Tibial nerve (tissue), 4 donors: ENCODE measurements at regions not wholly inside any gene's neighbourhood (a gene's known extent, or its start where the extent isn't known, plus 50 kb on each side); places are given as distances from the start of the nearest gene placed in this dataset.

Experiments
- DNase-seq, 2 donors: peaks; one replicate each; pipeline ENCODE4 v3.0.0-alpha.2; 2019; ENCODE audit warnings: low spot score in 2 of 2
- H3K27ac ChIP-seq, 4 donors: fragments of 200-600 bp; sonication (generic) in 3 of 4; one replicate each; pipeline ENCODE4 v1.5.1; 2017 to 2019; ENCODE audit warnings: mild to moderate bottlenecking in 1 of 4
- H3K27me3 ChIP-seq, 2 donors: fragments of 200-600 bp; sonication (generic) in 1 of 2; one replicate each; pipeline versions ENCODE4 v1.5.1 to v1.6.0; 2017 to 2019
- H3K36me3 ChIP-seq, 3 donors: fragments of 200-600 bp; sonication (generic); one replicate each; pipeline ENCODE4 v1.5.1; 2018 to 2019
- H3K4me1 ChIP-seq, 4 donors: fragments of 200-600 bp; sonication (generic) in 3 of 4; one replicate each; pipeline ENCODE4 v1.5.1; 2017 to 2019
- H3K4me3 ChIP-seq, 4 donors: fragments of 200-600 bp; sonication (generic) in 3 of 4; one replicate each; pipeline ENCODE4 v1.5.1; 2017 to 2019; ENCODE audit warnings: mild to moderate bottlenecking in 1 of 4, moderate library complexity in 1 of 4
- H3K9me3 ChIP-seq, 4 donors: fragments of 200-600 bp; sonication (generic) in 3 of 4; one replicate each; pipeline ENCODE4 v1.5.1; 2017 to 2019
- CTCF ChIP-seq, 5 experiments: fragments of 200-600 bp in 3 of 5; fragments of 450-650 bp in 2 of 5; sonication (generic) in 3 of 5; IDR thresholded peaks; one replicate each; pipeline ENCODE4 v1.5.1; 2016 to 2019; ENCODE audit warnings: antibody characterized with exemption in 5 of 5, mild to moderate bottlenecking in 3 of 5, moderate library complexity in 2 of 5
- EP300 ChIP-seq, 2 donors: sonication (generic); formaldehyde crosslinking; IDR thresholded peaks; one replicate each; pipeline ENCODE4 v1.6.1; 2017; ENCODE audit warnings: antibody characterized with exemption in 2 of 2, mild to moderate bottlenecking in 1 of 2
- POLR2A ChIP-seq, 2 donors: fragments of 450-650 bp; IDR thresholded peaks; one replicate each; pipeline ENCODE4 v1.6.1; 2017; ENCODE audit warnings: antibody characterized with exemption in 2 of 2, mild to moderate bottlenecking in 2 of 2, moderate library complexity in 2 of 2
- WGBS, 2 donors: methylation state at CpG; one replicate each; pipeline ENCODE4 v1.1.5; 2018; 5-methylcytosine and 5-hydroxymethylcytosine counted together

GRCh38 chr6:8578006-8578405 lies 142.7 kb upstream of the SLC35B3 start:
- no peak for TF ChIP-seq POLR2A (IDR thresholded peaks at IDR 0.05)
- TF ChIP-seq EP300 (IDR thresholded peaks at IDR 0.05) = no peak
- TF ChIP-seq CTCF (IDR thresholded peaks at IDR 0.05) = no peak
- no peak for DNase-seq

DNA sequence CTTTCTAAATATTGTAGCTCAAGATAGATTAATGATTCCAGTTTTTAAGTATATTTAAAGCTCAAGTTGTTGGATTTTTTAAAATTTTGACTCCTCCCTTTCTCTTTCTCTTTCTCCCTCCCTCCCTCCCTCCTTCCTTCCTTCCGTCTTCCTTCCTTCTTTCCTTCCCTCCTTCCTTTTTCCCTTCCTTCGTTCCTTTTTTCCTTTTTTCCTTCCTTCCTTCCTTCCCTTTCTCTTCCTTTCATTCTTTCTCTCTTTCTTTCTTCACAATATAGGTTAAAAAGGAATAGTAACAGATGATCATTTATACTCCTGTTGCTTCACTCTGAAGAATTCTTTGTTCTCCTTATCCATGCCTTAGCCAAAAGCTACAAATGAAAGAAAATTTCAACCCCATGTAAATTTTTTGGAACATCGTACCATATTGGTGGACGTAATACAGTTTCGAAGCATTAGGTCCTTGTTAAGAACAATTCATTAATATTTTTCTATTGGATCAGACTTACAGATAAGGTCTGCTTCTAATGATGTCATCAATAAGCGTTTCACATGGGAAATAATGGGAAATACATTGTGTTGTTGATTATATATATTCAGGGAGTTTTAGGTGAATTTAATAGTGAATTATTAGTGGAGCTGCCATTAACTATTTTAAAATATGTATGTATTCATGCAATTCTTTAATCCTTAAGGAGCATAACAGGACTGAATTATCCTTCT lies 139.6 kb upstream of the SLC35B3 start:
- no peaks in the 10 kb centered on the region for H3K9me3 ChIP-seq
- no peaks in the 10 kb centered on the region for H3K36me3 ChIP-seq
- H3K27me3 ChIP-seq = no peaks in the 10 kb centered on the region
- H3K4me3 ChIP-seq = no peak overlapping the region
- DNase-seq = no peak
- TF ChIP-seq EP300 (IDR thresholded peaks at IDR 0.05) = no peak
- no peak for TF ChIP-seq POLR2A (IDR thresholded peaks at IDR 0.05)
- no peaks in the 10 kb centered on the region for H3K4me1 ChIP-seq
- H3K27ac ChIP-seq = no peak overlapping the region
- WGBS, 2 donors = 89% methylated on average over 6 of the region's 6 CpGs

More at GRCh38 chr6:8578006-8578405, 142.7 kb upstream of the SLC35B3 start:
- no peak overlapping the region for H3K27ac ChIP-seq
- H3K4me1 ChIP-seq = no peaks in the 10 kb centered on the region
- H3K36me3 ChIP-seq = no peaks in the 10 kb centered on the region
- H3K4me3 ChIP-seq = no peak overlapping the region
- no peaks in the 10 kb centered on the region for H3K27me3 ChIP-seq
- 24 to 42% methylated on average over 1 of the region's 1 CpG for WGBS, 2 donors
- no peaks in the 10 kb centered on the region for H3K9me3 ChIP-seq

DNA sequence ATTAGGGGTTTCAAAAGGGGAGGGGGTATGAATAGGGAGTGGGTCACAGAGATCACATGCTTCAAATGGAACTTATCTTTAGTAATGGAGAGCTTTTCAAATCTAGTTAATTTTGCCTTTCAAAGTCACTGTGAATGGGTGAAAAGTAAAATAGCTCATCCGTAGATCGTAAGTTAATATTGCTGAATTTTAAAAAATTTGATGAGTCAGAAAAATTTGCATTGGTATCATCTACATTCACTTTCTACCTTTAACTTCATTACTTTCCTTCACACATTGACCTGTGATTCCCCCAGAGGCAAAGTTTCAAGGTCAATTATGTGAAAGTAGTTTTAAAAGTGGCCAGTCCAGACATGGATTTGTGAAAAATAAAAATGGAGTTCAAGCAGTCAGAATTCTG lies 139.0 kb upstream of the SLC35B3 start:
- TF ChIP-seq POLR2A (IDR thresholded peaks at IDR 0.05) = no peak
- no peak for TF ChIP-seq CTCF (IDR thresholded peaks at IDR 0.05)
- TF ChIP-seq EP300 (IDR thresholded peaks at IDR 0.05) = no peak
- Histone ChIP-seq H3K9me3 (no peaks in the 10 kb centered on the region), H3K27ac (no peak overlapping the region), H3K27me3 (no peaks in the 10 kb centered on the region), H3K4me3 (no peak overlapping the region), H3K36me3 (no peaks in the 10 kb centered on the region), H3K4me1 (no peaks in the 10 kb centered on the region)
- 91 to 93% methylated on average over 2 of the region's 2 CpGs for WGBS, 2 donors
- DNase-seq = no peak

GRCh38 chr6:8570256-8570920 lies 135.0 kb upstream of the SLC35B3 start:
- no peak overlapping the region for H3K4me3 ChIP-seq
- 55 to 56% methylated on average over 6 of the region's 6 CpGs for WGBS, 2 donors
- H3K9me3 ChIP-seq = peaks cover 0 to 6% (median 0%) of the 10 kb centered on the region in 4 donors
- no peak overlapping the region for H3K27ac ChIP-seq
- H3K4me1 ChIP-seq = no peaks in the 10 kb centered on the region
- no peaks in the 10 kb centered on the region for H3K27me3 ChIP-seq
- H3K36me3 ChIP-seq = no peaks in the 10 kb centered on the region
- no peak for DNase-seq
- TF ChIP-seq CTCF (IDR thresholded peaks at IDR 0.05) = no peak
- no peak for TF ChIP-seq POLR2A (IDR thresholded peaks at IDR 0.05)
- TF ChIP-seq EP300 (IDR thresholded peaks at IDR 0.05) = no peak

DNA sequence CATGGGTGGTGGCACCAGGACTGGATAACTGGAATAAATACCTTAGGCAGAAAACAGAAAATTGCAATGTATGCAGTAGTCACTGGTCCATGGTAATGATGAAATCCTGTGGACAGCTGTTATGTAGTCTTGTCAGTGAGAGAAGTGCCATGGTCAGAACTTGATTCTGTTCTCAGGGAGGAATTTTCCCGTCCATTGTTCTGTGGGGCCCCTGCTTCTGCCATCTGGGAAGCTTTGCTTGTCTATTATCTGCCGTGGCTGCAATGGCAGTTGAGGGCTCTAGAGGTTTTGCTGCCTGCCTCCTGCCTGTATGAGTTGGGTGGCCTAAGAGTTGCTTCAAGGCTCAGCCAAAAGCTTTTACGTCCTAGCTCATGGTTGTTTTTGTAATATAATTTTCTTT lies 126.8 kb upstream of the SLC35B3 start:
- TF ChIP-seq POLR2A (IDR thresholded peaks at IDR 0.05) (no peak), CTCF (IDR thresholded peaks at IDR 0.05) (no peak), EP300 (IDR thresholded peaks at IDR 0.05) (no peak)

More for the DNA sequence above, 126.8 kb upstream of the SLC35B3 start:
- H3K4me3 ChIP-seq = no peak overlapping the region
- no peak for DNase-seq
- no peaks in the 10 kb centered on the region for H3K9me3 ChIP-seq
- 49 to 58% methylated on average over 3 of the region's 3 CpGs for WGBS, 2 donors
- H3K4me1 ChIP-seq = no peaks in the 10 kb centered on the region
- H3K36me3 ChIP-seq = no peaks in the 10 kb centered on the region
- no peak overlapping the region for H3K27ac ChIP-seq
- no peaks in the 10 kb centered on the region for H3K27me3 ChIP-seq
